Heart left ventricle (tissue), 16 donors: ENCODE measurements at regions not wholly inside any gene's neighbourhood (a gene's known extent, or its start where the extent isn't known, plus 50 kb on each side); places are given as distances from the start of the nearest gene placed in this dataset.
"Not testable (repeated sequence)": the region's sequence is repeated elsewhere in the genome, so short reads cannot be mapped to it uniquely, and the experiment has no call there.

Source experiments
- ATAC-seq, 4 donors: fragments of 200-7000 bp; cut with Tn5 transposase; one replicate each; pipeline ENCODE4 v1.9.1; 2020 to 2022; ENCODE audit warnings: moderate library complexity in 4 of 4, mild to moderate bottlenecking in 3 of 4, moderate number of reproducible peaks in 1 of 4
- DNase-seq, 5 donors: peaks; one replicate each; pipeline ENCODE4 v3.0.0-alpha.2; 2020
- H3K27ac ChIP-seq, 12 donors: fragments of 200-600 bp; sonication (generic) in 4 of 12; one replicate each; pipeline versions ENCODE4 v1.5.0 to v1.8.0; 2016 to 2022; ENCODE audit warnings: mild to moderate bottlenecking in 2 of 12
- H3K27me3 ChIP-seq, 9 donors: fragments of 200-600 bp; sonication (generic) in 2 of 9; one replicate each; pipeline versions ENCODE4 v1.5.1 to v1.8.0; 2016 to 2022; ENCODE audit warnings: mild to moderate bottlenecking in 3 of 9
- H3K36me3 ChIP-seq, 9 donors: fragments of 200-600 bp; sonication (generic) in 2 of 9; one replicate each; pipeline versions ENCODE4 v1.5.0 to v1.8.0; 2018 to 2022; ENCODE audit warnings: mild to moderate bottlenecking in 2 of 9
- H3K4me1 ChIP-seq, 12 donors: fragments of 200-600 bp; sonication (generic) in 4 of 12; one replicate each; pipeline versions ENCODE4 v1.5.0 to v1.8.0; 2016 to 2022; ENCODE audit warnings: mild to moderate bottlenecking in 3 of 12
- H3K4me3 ChIP-seq, 12 donors: fragments of 200-600 bp; sonication (generic) in 4 of 12; one replicate each; pipeline versions ENCODE4 v1.5.0 to v1.8.0; 2017 to 2022; ENCODE audit warnings: mild to moderate bottlenecking in 9 of 12, moderate library complexity in 4 of 12
- H3K9me3 ChIP-seq, 12 donors: fragments of 200-600 bp; sonication (generic) in 4 of 12; one replicate each; pipeline versions ENCODE4 v1.5.0 to v1.8.0; 2016 to 2022; ENCODE audit warnings: mild to moderate bottlenecking in 1 of 12
- POLR2A ChIP-seq, 2 donors: fragments of 450-650 bp; IDR thresholded peaks; one replicate each; pipeline ENCODE4 v1.6.1; 2017; ENCODE audit warnings: antibody characterized with exemption in 2 of 2, mild to moderate bottlenecking in 2 of 2, moderate library complexity in 2 of 2
- WGBS, 4 donors: extraction: QIAGEN DNeasy Blood & Tissue Kit in 2 of 4; methylation state at CpG; one replicate each; pipeline versions ENCODE4 v1.1.5 to v1.1.7; 2013 to 2018; 5-methylcytosine and 5-hydroxymethylcytosine counted together
- intact Hi-C, 10 donors: fragments of 100-400 bp; cut with DNase I; formaldehyde crosslinking; loops; one replicate each; pipeline versions ENCODE4 v1.11.1 to v1.14.2; 2022
- TF ChIP-seq, protein P1 (sequence below), 12 donors: fragments of 200-600 bp; sonication (generic) in 4 of 12; IDR thresholded peaks; one replicate each; pipeline versions ENCODE4 v1.5.0 to v1.8.0; 2018 to 2022; ENCODE audit warnings: antibody characterized with exemption in 12 of 12, mild to moderate bottlenecking in 5 of 12
- donor health status: ischemic (EF 13 %, LVEDD 7.1; RV severe dilation, severe dysfunction).
- donor health status: healthy with polysubstance abuse.
- donor health status: DM: no; HTN: yes; CAD: no.
- donor health status: DM: no; HTN: no; CAD: no.
- donor health status: ischemic (EF 25% LVEDD 6.9; RV normal size, moderate dysfunction).
- donor health status: ischemic (EF 25% LVEDD 5.7; RV mildly dilated, moderate dysfunction).
- donor health status: healthy.
- donor health status: DM: yes; HTN: yes; CAD: no.
- donor health status: ischemic (EF 35%, LVEDD 5.7; RV mildly dilated, moderate dysfunction).
- donor health status: nonischemic (EF 11% LVEDD 7.7; RV severe dilation, severe dysfunction).
- donor health status: DM: yes; HTN: yes; CAD: no.
- donor health status: PGD.
- donor health status: ischemic (EF 29% LVEDD 5.4; RV normal size, mild dysfunction).
- donor health status: nonischemic (EF 23%, LVEDD 6.1; RV moderate dilation, normal function).

GRCh38 chr13:73657821-73658540, 476.2 kb downstream of the KLF12 start:
- 30 to 40% (median 33%) methylated on average over 6 of the region's 6 CpGs for WGBS, 4 donors
- TF ChIP-seq, protein P1, sequence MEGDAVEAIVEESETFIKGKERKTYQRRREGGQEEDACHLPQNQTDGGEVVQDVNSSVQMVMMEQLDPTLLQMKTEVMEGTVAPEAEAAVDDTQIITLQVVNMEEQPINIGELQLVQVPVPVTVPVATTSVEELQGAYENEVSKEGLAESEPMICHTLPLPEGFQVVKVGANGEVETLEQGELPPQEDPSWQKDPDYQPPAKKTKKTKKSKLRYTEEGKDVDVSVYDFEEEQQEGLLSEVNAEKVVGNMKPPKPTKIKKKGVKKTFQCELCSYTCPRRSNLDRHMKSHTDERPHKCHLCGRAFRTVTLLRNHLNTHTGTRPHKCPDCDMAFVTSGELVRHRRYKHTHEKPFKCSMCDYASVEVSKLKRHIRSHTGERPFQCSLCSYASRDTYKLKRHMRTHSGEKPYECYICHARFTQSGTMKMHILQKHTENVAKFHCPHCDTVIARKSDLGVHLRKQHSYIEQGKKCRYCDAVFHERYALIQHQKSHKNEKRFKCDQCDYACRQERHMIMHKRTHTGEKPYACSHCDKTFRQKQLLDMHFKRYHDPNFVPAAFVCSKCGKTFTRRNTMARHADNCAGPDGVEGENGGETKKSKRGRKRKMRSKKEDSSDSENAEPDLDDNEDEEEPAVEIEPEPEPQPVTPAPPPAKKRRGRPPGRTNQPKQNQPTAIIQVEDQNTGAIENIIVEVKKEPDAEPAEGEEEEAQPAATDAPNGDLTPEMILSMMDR (IDR thresholded peaks at IDR 0.05), result no peak
- TF ChIP-seq POLR2A (IDR thresholded peaks at IDR 0.05), result no peak
- peak; percentile 67 to 90 (median 86) for ATAC-seq

DNA sequence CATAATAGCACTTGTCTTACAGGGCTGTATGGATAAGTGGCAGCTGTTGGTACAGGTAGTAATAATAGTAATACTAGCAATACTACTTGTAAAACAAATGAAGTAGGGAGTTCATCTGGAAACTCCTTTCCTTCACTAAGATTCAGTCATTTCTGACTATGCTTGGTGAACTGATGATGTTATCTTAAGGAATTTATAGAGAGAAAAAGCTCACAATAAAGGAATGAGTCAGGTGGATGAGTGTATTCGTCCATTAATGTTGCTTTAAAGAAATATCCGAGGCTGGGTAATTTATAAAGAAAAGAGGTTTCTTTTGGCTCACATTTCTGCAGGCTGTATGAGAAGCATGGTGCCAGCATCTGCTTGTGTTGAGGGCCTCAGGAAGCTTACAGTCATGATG, 477.3 kb downstream of the KLF12 start:
- no peak for ATAC-seq
- TF ChIP-seq, protein P1 (IDR thresholded peaks at IDR 0.05), result no peak
- TF ChIP-seq POLR2A (IDR thresholded peaks at IDR 0.05), result no peak
- Histone ChIP-seq H3K4me3 (no peak overlapping the region), H3K9me3 (no peaks in the 10 kb centered on the region), H3K4me1 (peaks cover 0 to 11% (median 0%) of the 10 kb centered on the region in 12 donors), H3K27me3 (no peaks in the 10 kb centered on the region), H3K36me3 (no peaks in the 10 kb centered on the region), H3K27ac (no peak overlapping the region)
- DNase-seq, result no peak
- intact Hi-C loops, result no loop called here
- WGBS, 4 donors, result 86 to 89% (median 88%) methylated on average over 2 of the region's 2 CpGs

More at GRCh38 chr13:73657821-73658540, 476.2 kb downstream of the KLF12 start:
- intact Hi-C loops, result no loop called here
- Histone ChIP-seq H3K9me3 (no peaks in the 10 kb centered on the region), H3K27me3 (no peaks in the 10 kb centered on the region), H3K4me1 (peaks cover 0 to 11% (median 0%) of the 10 kb centered on the region in 12 donors), H3K36me3 (no peaks in the 10 kb centered on the region), H3K27ac (no peak overlapping the region), H3K4me3 (no peak overlapping the region)
- peak; percentile 59 to 81 (median 63) for DNase-seq

GRCh38 chr13:73653688-73654087, 480.5 kb downstream of the KLF12 start:
- H3K4me3 ChIP-seq, result no peak overlapping the region
- TF ChIP-seq, protein P1 (IDR thresholded peaks at IDR 0.05), result no peak
- no peak for TF ChIP-seq POLR2A (IDR thresholded peaks at IDR 0.05)
- no peaks in the 10 kb centered on the region for H3K27me3 ChIP-seq
- ATAC-seq (no peak), DNase-seq (no peak)
- no peak overlapping the region for H3K27ac ChIP-seq
- peaks cover 0 to 11% (median 0%) of the 10 kb centered on the region in 12 donors for H3K4me1 ChIP-seq
- no peaks in the 10 kb centered on the region for H3K36me3 ChIP-seq
- intact Hi-C loops, result no loop called here
- H3K9me3 ChIP-seq, result no peaks in the 10 kb centered on the region
- WGBS, 4 donors, result 90 to 91% (median 90%) methylated on average over 2 of the region's 2 CpGs

GRCh38 chr13:73647417-73647816, 486.8 kb downstream of the KLF12 start:
- ATAC-seq, result no peak
- TF ChIP-seq, protein P1 (IDR thresholded peaks at IDR 0.05), result no peak
- TF ChIP-seq POLR2A (IDR thresholded peaks at IDR 0.05), result no peak

DNA sequence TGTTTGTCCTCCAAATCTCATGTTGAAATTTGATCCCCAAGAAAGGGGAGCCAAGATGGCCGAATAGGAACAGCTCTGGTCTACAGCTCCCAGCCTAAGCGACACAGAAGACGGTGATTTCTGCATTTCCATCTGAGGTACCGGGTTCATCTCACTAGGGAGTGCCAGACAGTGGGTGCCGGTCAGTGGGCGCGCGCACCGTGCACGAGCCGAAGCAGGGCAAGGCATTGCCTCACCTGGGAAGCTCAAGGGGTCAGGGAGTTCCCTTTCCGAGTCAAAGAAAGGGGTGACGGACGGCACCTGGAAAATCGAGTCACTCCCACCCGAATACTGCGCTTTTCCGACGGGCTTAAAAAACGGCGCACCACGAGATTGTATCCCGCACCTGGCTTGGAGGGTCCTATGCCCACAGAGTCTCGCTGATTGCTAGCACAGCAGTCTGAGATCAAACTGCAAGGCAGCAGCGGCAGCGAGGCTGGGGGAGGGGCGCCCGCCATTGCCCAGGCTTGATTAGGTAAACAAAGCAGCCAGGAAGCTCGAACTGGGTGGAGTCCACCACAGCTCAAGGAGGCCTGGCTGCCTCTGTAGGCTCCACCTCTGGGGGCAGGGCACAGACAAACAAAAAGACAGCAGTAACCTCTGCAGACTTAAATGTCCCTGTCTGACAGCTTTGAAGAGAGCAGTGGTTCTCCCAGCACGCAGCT, 493.6 kb downstream of the KLF12 start:
- DNase-seq, ATAC-seq, H3K4me3 ChIP-seq, H3K9me3 ChIP-seq, H3K36me3 ChIP-seq, H3K27ac ChIP-seq, H3K27me3 ChIP-seq, H3K4me1 ChIP-seq, intact Hi-C loops: not testable (repeated sequence)
- 90 to 96% (median 91%) methylated on average over 28 to 29 of the region's 30 CpGs for WGBS, 4 donors

More at GRCh38 chr13:73647417-73647816, 486.8 kb downstream of the KLF12 start:
- H3K4me1 ChIP-seq, result no peaks in the 10 kb centered on the region
- no peaks in the 10 kb centered on the region for H3K27me3 ChIP-seq
- peaks cover 0 to 5% (median 0%) of the 10 kb centered on the region in 12 donors for H3K9me3 ChIP-seq
- no peak for DNase-seq
- no peak overlapping the region for H3K27ac ChIP-seq
- WGBS, 4 donors, result 82 to 93% (median 91%) methylated on average over 4 of the region's 4 CpGs
- intact Hi-C loops, result no loop called here
- no peaks in the 10 kb centered on the region for H3K36me3 ChIP-seq
- H3K4me3 ChIP-seq, result no peak overlapping the region
